Left ventricle myocardium inferior (tissue), 1 donor: ENCODE measurements at regions not wholly inside any gene's neighbourhood (a gene's known extent, or its start where the extent isn't known, plus 50 kb on each side); places are given as distances from the start of the nearest gene placed in this dataset.
"Not testable (repeated sequence)": the region's sequence is repeated elsewhere in the genome, so short reads cannot be mapped to it uniquely, and the experiment has no call there.

Experiments
- DNase-seq: peaks from one replicate; pipeline ENCODE4 v3.0.0-alpha.2; 2020
- H3K27ac ChIP-seq: fragments of 200-600 bp; replicated peaks from 2 replicates; pipeline ENCODE4 v1.8.0; 2021
- H3K27me3 ChIP-seq: fragments of 200-600 bp; 2 replicates; pipeline ENCODE4 v1.8.0; 2021; ENCODE audit warnings: low read depth
- H3K36me3 ChIP-seq: fragments of 200-600 bp; 2 replicates; pipeline ENCODE4 v1.8.0; 2021
- H3K4me1 ChIP-seq: fragments of 200-600 bp; 2 replicates; pipeline ENCODE4 v1.8.0; 2021
- H3K4me3 ChIP-seq: fragments of 200-600 bp; 2 replicates; pipeline ENCODE4 v1.8.0; 2021; ENCODE audit warnings: mild to moderate bottlenecking, moderate library complexity
- H3K9me3 ChIP-seq: fragments of 200-600 bp; replicated peaks from 2 replicates; pipeline ENCODE4 v1.8.0; 2021
- intact Hi-C: fragments of 100-400 bp; cut with micrococcal nuclease; formaldehyde crosslinking; loops from one replicate; pipeline ENCODE4 v1.11.0; 2022
- TF ChIP-seq, protein P1 (sequence below): fragments of 200-600 bp; IDR thresholded peaks from 2 replicates; pipeline ENCODE4 v1.8.0; 2021; ENCODE audit warnings: antibody characterized with exemption, mild to moderate bottlenecking, borderline replicate concordance
- donor health status: DM: no; HTN: yes; CAD: no; lungs with severe emphysema.

DNA sequence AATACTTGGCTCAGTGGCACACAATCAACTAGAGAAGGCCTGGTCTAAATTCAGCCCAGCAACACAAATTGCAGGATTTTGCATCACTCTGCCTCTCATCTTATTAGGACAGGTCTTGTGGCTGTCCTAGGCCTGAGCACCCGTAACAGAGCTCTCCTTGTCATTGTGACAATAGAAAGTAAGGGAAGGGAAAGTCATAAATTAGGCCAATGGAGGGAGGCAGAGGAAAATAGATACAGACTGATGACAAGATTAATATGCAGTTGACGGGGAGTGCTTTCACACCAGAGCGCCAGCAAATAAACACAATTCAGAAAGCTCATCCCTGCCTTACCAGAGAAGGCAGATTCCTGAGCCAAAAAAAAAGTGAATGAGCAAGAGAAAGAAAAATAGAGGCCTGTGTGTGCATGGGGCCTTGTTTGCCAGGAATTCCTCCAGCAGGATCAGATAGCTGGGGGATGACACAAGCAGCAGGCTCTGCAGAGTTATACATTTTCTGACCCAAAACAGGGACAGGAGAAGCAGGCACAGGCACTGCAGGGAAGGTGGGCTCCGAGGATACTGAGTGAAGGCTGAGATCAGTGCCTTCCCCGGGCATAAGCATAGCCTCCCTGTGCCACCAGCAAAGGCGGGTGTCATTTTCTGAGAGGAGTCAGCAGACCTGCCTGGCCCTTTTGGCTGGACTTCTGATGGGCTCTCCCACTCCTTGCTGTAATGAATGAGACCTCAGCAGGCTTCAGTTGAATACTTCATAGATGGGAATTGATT, 110.0 kb upstream of the SPAG17 start:
- Histone ChIP-seq H3K9me3 (no peaks in the 10 kb centered on the region), H3K4me3 (no peak overlapping the region), H3K36me3 (no peaks in the 10 kb centered on the region), H3K27ac (no peak overlapping the region), H3K4me1 (peaks cover 10% of the 10 kb centered on the region), H3K27me3 (no peaks in the 10 kb centered on the region)
- intact Hi-C loops, result no loop called here
- TF ChIP-seq, protein P1, sequence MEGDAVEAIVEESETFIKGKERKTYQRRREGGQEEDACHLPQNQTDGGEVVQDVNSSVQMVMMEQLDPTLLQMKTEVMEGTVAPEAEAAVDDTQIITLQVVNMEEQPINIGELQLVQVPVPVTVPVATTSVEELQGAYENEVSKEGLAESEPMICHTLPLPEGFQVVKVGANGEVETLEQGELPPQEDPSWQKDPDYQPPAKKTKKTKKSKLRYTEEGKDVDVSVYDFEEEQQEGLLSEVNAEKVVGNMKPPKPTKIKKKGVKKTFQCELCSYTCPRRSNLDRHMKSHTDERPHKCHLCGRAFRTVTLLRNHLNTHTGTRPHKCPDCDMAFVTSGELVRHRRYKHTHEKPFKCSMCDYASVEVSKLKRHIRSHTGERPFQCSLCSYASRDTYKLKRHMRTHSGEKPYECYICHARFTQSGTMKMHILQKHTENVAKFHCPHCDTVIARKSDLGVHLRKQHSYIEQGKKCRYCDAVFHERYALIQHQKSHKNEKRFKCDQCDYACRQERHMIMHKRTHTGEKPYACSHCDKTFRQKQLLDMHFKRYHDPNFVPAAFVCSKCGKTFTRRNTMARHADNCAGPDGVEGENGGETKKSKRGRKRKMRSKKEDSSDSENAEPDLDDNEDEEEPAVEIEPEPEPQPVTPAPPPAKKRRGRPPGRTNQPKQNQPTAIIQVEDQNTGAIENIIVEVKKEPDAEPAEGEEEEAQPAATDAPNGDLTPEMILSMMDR, result no peak
- DNase-seq, result no peak

GRCh38 chr1:118291661-118292060, 106.6 kb upstream of the SPAG17 start:
- no peak overlapping the region for H3K27ac ChIP-seq

DNA sequence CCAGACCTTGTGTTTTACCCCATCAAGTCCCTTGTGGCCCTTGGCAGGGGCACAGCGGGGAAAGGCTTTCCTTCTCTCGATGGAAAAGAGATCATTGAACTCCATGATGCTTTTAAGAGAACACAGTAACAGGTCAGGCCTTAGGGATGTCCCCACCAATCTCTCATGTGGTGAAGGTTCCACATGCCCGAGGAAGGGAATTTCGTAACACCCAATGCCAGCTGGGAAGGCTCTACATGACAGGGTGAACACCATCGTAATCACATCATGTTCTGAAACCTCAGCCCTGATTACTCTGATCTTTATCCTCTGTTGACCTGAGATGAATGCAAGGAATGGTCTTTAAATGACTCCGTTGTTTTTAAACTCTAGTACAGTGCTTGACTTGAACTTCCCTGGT, 105.5 kb upstream of the SPAG17 start:
- Histone ChIP-seq H3K27ac (no peak overlapping the region), H3K4me3 (no peak overlapping the region), H3K36me3 (no peaks in the 10 kb centered on the region), H3K9me3 (no peaks in the 10 kb centered on the region), H3K27me3 (no peaks in the 10 kb centered on the region), H3K4me1 (peaks cover 21% of the 10 kb centered on the region)
- no peak for DNase-seq
- TF ChIP-seq, protein P1, result no peak
- intact Hi-C loops, result no loop called here

More at GRCh38 chr1:118291661-118292060, 106.6 kb upstream of the SPAG17 start:
- intact Hi-C loops, result no loop called here
- Histone ChIP-seq H3K4me1 (peaks cover 21% of the 10 kb centered on the region), H3K27me3 (no peaks in the 10 kb centered on the region), H3K9me3 (no peaks in the 10 kb centered on the region), H3K36me3 (no peaks in the 10 kb centered on the region), H3K4me3 (no peak overlapping the region)
- TF ChIP-seq, protein P1, result no peak
- peak; percentile 34 for DNase-seq

DNA sequence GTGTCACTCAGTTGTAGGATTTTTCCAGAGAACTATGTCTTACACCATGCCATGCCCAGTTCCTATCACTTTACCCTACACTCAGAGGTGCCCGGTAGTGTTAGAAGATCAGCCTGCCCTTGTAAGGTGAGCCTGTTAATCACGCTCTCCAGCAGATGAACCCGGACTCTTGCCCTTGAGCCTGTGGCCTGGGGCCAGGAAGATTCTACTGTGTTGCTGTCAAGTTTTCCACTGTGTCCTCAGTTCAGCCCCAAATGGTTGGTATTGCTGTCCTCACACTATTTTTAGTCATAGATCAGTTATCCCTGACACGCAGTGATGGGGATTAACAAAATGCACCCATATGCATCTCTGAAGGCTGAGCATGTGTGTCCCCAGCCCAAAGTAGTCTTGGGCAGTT, 105.0 kb upstream of the SPAG17 start:
- Histone ChIP-seq H3K4me3 (no peak overlapping the region), H3K36me3 (no peaks in the 10 kb centered on the region), H3K27me3 (no peaks in the 10 kb centered on the region), H3K4me1 (peaks cover 17% of the 10 kb centered on the region), H3K9me3 (no peaks in the 10 kb centered on the region), H3K27ac (no peak overlapping the region)
- TF ChIP-seq, protein P1, result no peak
- intact Hi-C loops, result no loop called here
- no peak for DNase-seq

DNA sequence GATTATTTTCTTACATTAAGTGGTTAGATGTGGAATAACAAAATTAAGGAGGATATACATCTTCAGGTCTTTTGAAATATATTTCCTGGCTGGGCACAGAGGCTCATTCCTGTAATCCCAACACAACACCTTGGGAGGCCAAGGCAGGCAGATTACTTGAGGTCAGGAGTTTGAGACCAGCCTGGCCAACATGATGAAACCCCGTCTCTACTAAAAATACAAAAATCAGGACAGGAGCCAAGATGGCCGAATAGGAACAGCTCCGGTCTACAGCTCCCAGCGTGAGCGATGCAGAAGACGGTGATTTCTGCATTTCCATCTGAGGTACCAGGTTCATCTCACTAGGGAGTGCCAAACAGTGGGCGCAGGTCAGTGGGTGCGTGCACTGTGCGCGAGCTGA, 95.6 kb upstream of the SPAG17 start:
- H3K27ac ChIP-seq, H3K27me3 ChIP-seq, H3K36me3 ChIP-seq, H3K4me3 ChIP-seq, H3K4me1 ChIP-seq, DNase-seq, intact Hi-C loops: not testable (repeated sequence)
- peaks cover 14% of the 10 kb centered on the region for H3K9me3 ChIP-seq

GRCh38 chr1:118275472-118276115, 90.6 kb upstream of the SPAG17 start:
- TF ChIP-seq, protein P1, result no peak
- no peaks in the 10 kb centered on the region for H3K36me3 ChIP-seq
- no peak overlapping the region for H3K4me3 ChIP-seq
- H3K27me3 ChIP-seq, result no peaks in the 10 kb centered on the region
- H3K27ac ChIP-seq, result no peak overlapping the region
- no peak for DNase-seq
- H3K9me3 ChIP-seq, result peaks cover 14% of the 10 kb centered on the region
- intact Hi-C loops, result no loop called here
- no peaks in the 10 kb centered on the region for H3K4me1 ChIP-seq
